ES-I3 (cell line): ENCODE measurements at regions not wholly inside any gene's neighbourhood (a gene's known extent, or its start where the extent isn't known, plus 50 kb on each side); places are given as distances from the start of the nearest gene placed in this dataset.

Experiments used
- H3K36me3 ChIP-seq: 2 replicates; pipeline ENCODE4 v1.6.1; 2013; ENCODE audit warnings: mild to moderate bottlenecking, low read length, control low read depth, moderate library complexity; ENCODE audit not compliant: insufficient read depth
- H3K4me1 ChIP-seq: 2 replicates; pipeline ENCODE4 v1.6.1; 2013; ENCODE audit warnings: mild to moderate bottlenecking, control low read depth, low read length; ENCODE audit not compliant: insufficient read depth
- H3K9ac ChIP-seq: 2 replicates; pipeline ENCODE4 v1.6.1; 2013; ENCODE audit warnings: low read depth, mild to moderate bottlenecking, low read length, moderate library complexity
- H3K9me3 ChIP-seq: 2 replicates; pipeline ENCODE4 v1.6.1; 2013; ENCODE audit warnings: mild to moderate bottlenecking, low read length, moderate library complexity; ENCODE audit not compliant: control insufficient read depth, insufficient read depth

DNA sequence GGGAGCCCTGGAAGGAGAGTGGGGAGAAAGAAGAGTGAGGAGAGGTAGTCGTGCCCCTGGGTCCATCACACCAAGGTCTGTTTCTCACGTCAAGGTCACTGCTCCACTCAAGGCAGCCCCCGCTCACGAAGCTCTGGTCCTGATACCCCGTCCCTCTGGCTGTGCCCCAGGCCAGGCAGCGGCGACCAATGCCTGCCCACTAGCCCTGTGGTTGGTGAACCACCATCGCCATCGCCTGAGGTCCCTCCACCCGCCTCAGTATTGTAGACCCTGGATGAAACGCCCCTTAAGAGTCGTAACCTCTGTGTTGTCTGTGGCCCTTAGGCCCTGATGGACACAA, 378.3 kb upstream of the MYT1L start:
- no peak overlapping the region for H3K9ac ChIP-seq
- peaks cover 7% of the 10 kb centered on the region for H3K4me1 ChIP-seq
- H3K36me3 ChIP-seq, result no peaks in the 10 kb centered on the region
- no peaks in the 10 kb centered on the region for H3K9me3 ChIP-seq

DNA sequence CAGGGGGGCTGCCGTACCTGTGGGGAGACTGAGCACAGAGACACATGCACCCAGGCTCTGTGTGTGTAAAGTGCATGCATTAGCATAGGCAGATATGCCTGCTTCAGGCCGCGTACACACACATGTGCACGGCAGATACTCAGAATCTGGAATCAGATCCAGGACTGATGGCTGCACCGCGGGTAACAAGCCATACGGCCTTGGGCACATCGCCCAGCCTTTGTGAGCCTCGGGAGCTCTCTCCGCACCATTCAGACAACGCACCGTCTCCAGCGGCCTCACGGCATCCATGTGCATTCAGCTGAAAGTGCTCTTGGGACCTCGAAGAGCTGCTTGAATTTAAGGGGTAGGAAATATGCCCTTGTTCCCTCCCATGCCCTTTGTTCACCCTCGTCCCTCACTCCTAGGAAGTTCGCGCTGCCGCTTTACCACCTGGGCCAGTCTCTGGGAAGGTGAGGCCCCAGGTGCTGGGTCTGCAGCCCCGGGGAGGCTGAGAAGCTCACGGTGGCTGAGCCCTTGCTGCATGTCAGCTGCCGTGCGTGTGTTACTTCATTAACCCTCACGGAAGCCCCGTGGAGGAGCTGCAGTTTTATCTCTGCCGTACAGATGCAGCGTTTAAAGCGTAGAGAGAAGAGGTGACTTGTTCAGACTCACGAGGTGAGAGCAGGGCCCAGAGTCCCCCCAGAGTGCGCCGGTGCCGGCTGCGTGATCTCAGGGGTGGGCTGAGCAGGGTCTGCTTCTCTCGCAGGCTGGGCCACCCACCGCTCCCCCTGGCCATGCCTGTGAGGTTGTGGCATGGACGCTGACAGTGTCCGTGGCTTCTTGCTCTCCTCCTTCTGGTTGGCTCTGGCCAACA, 377.7 kb upstream of the MYT1L start:
- Histone ChIP-seq H3K36me3 (no peaks in the 10 kb centered on the region), H3K9me3 (no peaks in the 10 kb centered on the region), H3K9ac (no peak overlapping the region), H3K4me1 (peaks cover 9% of the 10 kb centered on the region)

DNA sequence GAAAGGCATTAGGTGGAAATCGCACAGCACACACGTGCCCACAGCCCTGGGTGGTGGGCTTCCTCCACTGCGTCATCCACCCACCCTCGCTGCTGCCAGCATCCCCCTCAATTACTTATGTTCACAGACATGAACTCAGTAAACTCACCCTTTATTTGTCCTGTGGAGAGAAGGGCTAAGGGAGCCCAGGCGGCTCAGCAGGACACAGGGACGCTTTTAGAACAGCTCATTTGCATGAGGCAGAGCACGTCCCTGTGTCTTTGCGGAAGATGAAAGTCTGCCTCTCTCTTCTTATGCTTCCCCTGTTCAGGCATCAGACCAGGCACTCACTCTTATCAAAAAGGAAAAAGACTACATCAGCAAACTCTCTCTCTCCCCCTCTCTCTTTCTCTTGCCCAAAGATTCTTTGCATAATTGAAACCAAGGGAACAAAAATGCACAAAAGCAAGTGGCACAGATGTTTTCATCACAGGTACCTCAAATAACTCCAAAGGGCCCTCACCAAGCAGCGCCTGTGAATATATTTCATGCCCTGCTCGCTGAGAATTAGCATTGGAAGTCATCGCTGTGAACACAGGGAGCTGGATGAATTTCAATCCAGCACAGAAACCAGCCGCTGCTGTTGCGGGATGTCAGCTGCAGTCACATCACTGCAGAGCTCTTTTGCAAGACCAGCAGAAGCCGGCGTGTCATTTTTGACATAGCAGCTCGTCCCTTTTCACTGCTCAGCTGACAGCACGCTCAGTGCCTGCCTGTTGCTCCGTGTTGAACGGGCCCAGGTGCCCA, 376.3 kb upstream of the MYT1L start:
- H3K9me3 ChIP-seq, result no peaks in the 10 kb centered on the region
- peaks cover 9% of the 10 kb centered on the region for H3K4me1 ChIP-seq
- no peak overlapping the region for H3K9ac ChIP-seq
- no peaks in the 10 kb centered on the region for H3K36me3 ChIP-seq

DNA sequence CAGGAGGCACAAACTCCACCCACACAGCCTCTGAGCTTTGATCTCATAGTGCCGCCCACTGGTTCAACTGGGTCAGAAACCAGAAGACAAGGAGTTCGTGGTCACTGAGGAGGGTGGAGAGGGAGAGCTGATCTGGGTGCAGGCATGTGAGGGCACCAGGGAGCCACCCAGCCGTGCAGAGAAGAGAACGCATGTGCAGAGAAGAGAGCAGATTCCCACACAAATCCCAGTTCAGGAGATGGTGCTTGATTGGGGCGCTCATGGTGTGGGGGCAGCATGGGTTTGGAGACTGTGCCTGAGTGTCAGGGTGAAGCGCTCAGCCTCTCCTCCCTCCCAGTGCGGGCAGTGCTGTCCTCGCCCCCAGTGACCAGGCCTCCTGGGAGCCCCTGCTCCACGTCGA, 375.2 kb upstream of the MYT1L start:
- Histone ChIP-seq H3K36me3 (no peaks in the 10 kb centered on the region), H3K9me3 (no peaks in the 10 kb centered on the region), H3K9ac (no peak overlapping the region), H3K4me1 (peaks cover 9% of the 10 kb centered on the region)

DNA sequence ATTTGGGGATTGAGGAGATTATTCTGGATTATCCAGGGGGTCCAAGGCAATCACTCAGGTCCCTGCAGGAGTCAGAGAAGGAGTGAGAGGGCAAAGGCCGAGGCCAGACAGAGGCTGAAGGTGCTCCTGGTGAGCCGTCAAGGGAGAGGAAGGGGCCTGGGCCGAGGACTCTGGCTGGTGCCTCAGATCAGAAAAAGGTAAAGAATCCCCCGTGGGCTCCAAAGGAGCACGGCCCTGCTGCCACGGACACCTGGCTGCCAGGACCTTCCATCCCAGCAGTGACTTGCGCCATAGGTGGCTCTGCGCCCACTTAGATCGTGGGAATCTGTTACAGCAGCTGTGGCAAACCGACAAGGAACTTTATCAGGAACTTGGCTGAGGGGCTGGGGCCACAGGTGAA, 374.8 kb upstream of the MYT1L start:
- Histone ChIP-seq H3K9me3 (no peaks in the 10 kb centered on the region), H3K9ac (no peak overlapping the region), H3K4me1 (peaks cover 9% of the 10 kb centered on the region), H3K36me3 (no peaks in the 10 kb centered on the region)

DNA sequence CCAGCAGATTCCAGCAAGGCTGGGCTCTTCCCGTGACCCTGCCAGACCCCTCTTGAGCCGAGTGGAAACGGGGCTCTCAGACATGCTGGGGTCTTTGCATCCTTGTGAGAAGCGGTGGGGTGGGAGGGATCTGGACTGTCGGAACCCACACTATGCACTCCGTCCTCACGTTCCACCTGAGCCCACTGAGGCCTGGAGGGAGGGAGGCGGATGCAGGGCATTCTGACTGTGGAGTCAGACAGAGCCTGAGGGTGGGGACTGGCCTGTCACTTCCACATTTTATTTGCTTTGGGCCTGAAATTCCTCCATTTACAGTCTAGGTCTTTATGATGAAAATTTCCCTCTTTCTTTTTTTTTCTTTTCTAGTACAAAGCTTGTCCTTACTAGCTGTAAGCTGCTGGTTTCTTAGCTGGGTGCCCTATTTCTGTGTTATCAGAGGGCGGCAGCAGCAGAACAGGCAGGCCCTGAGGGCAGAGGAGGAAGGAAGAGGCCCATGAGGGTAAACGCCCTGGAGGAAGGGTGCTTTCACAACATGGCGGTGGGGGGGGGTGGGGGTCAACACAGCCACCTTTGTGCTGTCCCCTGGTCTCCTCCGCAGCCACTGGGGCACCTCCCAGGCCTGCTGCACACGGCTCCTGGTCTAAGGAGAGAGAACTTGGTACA, 373.5 kb upstream of the MYT1L start:
- H3K36me3 ChIP-seq, result no peaks in the 10 kb centered on the region
- no peak overlapping the region for H3K9ac ChIP-seq
- H3K4me1 ChIP-seq, result peaks cover 10% of the 10 kb centered on the region
- no peaks in the 10 kb centered on the region for H3K9me3 ChIP-seq

DNA sequence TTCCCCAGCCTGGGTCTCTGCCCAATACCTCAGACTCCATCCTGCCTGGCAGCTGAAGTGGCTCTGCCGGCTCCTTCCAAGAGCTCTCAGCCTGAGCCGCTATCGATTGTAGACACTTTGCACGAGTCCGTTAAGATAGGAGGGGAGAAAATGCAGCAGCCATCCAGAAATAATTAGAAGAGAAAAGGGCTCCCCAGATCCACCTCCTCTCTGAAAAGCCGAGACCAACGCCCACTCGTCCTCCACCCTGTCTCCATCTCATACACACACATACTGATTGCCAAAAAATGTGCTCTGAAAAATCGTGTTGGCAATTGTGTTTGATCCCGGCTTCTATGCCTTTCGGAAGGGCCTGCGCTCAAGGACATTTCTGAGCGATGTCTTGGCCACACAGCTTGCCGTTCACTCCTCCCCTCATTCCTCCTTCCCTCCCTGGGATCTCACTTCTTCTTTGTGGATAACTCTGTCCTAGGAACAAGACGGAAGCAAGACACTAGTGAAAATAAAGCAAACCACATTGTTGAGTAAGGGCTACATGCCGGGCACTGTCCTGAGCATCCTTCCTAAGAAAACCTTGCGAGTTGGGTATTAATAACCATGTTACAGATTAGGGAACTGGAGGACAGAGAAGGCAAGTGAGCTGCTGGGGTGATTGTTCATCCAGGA, 372.8 kb upstream of the MYT1L start:
- peaks cover 13% of the 10 kb centered on the region for H3K4me1 ChIP-seq
- H3K9me3 ChIP-seq, result no peaks in the 10 kb centered on the region
- H3K9ac ChIP-seq, result no peak overlapping the region
- no peaks in the 10 kb centered on the region for H3K36me3 ChIP-seq

DNA sequence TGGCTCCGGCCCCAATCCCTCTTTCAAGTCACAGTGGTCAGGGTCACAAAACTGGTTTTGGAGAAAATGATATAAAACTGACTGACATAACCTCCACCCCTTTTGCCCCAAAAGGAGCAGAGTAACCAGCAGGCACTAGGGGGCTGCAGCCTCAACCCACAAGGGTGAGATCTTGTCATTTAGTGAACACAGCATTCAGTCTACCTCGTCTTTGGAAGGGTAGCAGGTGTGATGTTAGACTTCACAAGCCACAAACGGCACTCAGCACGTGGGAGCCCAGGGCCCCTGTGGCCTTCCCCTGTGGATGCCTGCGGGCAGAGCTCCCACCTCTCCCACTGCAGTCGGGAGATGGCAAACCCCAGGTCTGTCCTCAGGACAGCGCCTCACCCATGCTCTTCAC, 372.1 kb upstream of the MYT1L start:
- H3K36me3 ChIP-seq, result no peaks in the 10 kb centered on the region
- H3K9ac ChIP-seq, result no peak overlapping the region
- no peaks in the 10 kb centered on the region for H3K9me3 ChIP-seq
- peaks cover 16% of the 10 kb centered on the region for H3K4me1 ChIP-seq

DNA sequence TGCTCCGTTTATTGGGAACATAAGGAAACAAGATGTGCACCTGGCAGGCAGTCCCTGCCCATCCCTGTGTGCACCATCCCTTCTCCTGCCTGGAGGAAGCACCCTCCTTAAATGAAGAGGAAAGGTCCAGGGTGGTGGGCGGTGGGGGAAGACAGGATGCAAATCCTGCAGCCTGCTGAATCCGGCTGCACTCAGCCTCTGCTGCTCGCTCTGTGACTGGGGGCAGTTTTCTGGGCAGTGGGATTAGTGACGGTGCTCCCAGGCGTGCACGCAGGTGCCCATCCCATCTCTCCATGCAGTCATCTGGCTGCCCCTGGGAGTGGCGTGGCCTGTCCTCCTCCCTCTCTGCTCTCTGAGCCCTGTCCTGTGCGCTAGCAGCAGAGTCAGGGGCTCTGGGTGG, 371.3 kb upstream of the MYT1L start:
- Histone ChIP-seq H3K36me3 (no peaks in the 10 kb centered on the region), H3K9ac (no peak overlapping the region), H3K9me3 (no peaks in the 10 kb centered on the region), H3K4me1 (peaks cover 16% of the 10 kb centered on the region)

DNA sequence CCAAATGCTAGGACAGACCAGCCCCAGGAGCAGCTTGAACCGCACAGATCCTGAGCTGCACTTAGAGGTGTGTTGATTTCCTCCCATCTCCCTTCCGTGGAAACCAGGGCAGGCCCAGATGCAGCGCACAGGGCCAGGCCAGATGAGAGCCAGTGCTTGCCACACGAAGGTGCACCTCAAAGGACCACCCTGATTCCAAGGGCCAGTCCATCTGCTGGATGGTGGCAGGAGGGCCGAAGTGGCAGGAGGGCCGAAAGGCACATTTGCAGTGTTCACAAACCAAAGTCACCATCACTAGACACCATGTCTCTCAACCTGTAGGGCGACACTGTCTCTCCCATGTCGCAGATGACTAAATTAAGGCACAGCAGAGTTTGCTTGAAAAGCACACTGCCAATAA, 370.7 kb upstream of the MYT1L start:
- H3K9me3 ChIP-seq, result no peaks in the 10 kb centered on the region
- peaks cover 12% of the 10 kb centered on the region for H3K4me1 ChIP-seq
- H3K36me3 ChIP-seq, result no peaks in the 10 kb centered on the region
- no peak overlapping the region for H3K9ac ChIP-seq

DNA sequence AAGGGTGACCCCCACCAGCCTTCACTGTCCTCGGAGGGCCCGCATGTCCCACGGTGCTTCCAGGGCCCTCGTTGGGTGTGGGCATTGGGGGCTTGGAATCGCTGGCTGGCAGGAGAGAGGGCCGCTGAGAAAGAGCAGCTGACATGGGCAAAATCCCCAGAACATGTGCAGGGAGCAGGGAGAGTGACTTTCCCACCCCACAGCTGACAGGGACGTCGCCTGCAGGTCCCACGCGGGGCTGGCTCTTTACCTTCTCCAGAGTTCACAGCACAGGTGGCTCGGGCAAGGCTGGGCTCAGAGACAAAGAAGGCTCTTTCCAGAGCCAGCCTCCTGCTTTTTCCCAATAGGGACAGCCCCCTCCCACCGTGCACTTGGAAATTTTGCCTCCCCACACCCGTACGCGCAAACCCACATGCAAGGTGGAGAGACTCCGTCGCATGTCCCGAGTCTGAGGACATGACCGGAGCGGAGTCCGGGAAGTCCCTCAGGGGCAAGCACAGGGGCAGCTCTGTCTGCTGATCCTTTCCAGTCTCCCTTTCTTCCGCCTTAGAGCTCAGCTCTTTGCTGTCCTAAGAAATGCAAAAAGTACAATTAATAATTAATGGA, 370.2 kb upstream of the MYT1L start:
- no peaks in the 10 kb centered on the region for H3K36me3 ChIP-seq
- H3K4me1 ChIP-seq, result peaks cover 11% of the 10 kb centered on the region
- H3K9me3 ChIP-seq, result no peaks in the 10 kb centered on the region
- H3K9ac ChIP-seq, result no peak overlapping the region

DNA sequence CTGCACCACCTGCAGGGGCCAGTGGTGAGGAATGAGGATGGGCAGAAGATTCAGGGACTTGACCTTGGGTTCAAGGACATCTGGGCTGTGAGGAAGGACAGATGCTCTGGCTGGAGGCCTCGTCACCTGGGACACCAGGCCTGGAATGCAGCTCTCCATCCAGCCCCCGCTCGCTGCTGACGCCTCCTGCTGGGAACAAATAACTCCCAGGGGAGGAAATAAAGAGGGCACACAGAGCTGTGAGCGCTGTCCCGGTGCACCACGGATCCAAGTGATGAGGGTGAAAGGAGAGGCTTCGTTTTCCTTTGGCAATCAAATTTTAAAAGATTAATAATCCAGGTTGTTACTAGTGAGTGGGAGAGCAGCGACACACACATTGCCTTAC, 368.0 kb upstream of the MYT1L start:
- Histone ChIP-seq H3K9ac (no peak overlapping the region), H3K4me1 (peaks cover 7% of the 10 kb centered on the region), H3K36me3 (no peaks in the 10 kb centered on the region), H3K9me3 (no peaks in the 10 kb centered on the region)

DNA sequence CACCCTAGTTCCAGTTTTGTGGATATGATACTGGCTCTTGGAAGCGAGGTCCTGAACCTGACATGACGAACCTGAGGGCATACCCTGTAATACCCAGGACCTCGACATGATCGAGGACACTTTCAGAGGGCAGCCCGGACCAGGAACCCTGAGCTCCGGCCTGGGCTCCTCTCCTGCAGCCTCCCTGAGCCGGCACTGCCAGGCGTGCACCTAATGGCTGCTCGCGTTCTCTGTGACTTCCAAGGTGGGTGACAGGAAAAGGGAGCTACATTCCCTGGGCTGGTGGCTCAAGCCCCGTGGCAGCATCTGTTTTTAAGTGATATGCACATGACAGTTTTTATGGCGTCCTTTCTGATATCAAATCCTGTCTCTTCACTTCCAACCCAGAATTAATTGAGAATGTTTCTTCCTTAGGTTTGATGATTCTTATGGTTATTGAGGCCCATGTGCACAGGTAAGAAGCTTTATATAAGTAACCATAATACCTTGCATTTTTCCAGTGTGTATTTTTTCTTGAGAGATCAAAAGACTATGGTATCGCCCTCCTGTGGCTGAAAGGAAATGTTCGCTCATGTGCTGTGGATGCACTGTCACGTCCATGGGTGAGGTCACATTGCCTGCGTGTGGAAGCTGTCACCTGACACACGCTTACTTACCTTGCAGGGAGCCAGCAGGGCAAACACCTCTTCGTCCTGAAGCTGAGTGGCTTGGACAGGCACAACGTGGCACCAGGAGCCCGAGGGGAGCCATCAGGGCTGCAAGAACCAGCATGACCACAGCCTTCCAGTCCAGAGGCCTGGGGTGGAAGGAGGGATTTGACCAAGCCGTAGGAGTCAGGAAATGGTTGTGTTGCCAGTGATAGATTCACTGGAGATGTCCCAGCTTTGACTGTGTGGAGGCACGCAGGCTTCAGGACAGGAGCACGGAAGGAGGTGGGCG, 367.4 kb upstream of the MYT1L start:
- Histone ChIP-seq H3K9ac (no peak overlapping the region), H3K9me3 (no peaks in the 10 kb centered on the region), H3K36me3 (no peaks in the 10 kb centered on the region), H3K4me1 (peaks cover 7% of the 10 kb centered on the region)
